Lung (tissue), 12 donors: ENCODE measurements at regions not wholly inside any gene's neighbourhood (a gene's known extent, or its start where the extent isn't known, plus 50 kb on each side); places are given as distances from the start of the nearest gene placed in this dataset. TPM values are rescaled to one million over a fixed set of nuclear protein-coding genes. Genes with fewer than 3 reads are reported as not detected.

Source experiments
- ATAC-seq: fragments of 200-7000 bp; cut with Tn5 transposase; one replicate; pipeline ENCODE4 v1.9.1; 2020; ENCODE audit warnings: moderate number of reproducible peaks; ENCODE audit not compliant: insufficient read depth, low FRiP score
- DNase-seq, 3 donors: peaks; one replicate each; pipeline ENCODE4 v3.0.0-alpha.2; 2013 to 2017
- H3K27ac ChIP-seq, 2 donors: one replicate each; pipeline ENCODE4 v1.5.1; 2013; ENCODE audit warnings: mild to moderate bottlenecking in 2 of 2, moderate library complexity in 2 of 2, control low read depth in 1 of 2, inconsistent platforms in 1 of 2, low read depth in 1 of 2, low read length in 1 of 2
- H3K27me3 ChIP-seq, 3 donors: one replicate each; pipeline ENCODE4 v1.5.1; 2013; ENCODE audit warnings: low read length in 2 of 3; ENCODE audit not compliant: control insufficient read depth in 3 of 3, insufficient read depth in 3 of 3
- H3K36me3 ChIP-seq, 4 donors: one replicate each; pipeline ENCODE4 v1.5.1; 2013; ENCODE audit warnings: low read length in 4 of 4, mild to moderate bottlenecking in 1 of 4, moderate library complexity in 1 of 4; ENCODE audit not compliant: control insufficient read depth in 4 of 4, insufficient read depth in 4 of 4
- H3K4me1 ChIP-seq, 5 donors: one replicate each; pipeline ENCODE4 v1.5.1; 2013; ENCODE audit warnings: low read length in 5 of 5, mild to moderate bottlenecking in 2 of 5, moderate library complexity in 1 of 5; ENCODE audit not compliant: control insufficient read depth in 5 of 5, insufficient read depth in 5 of 5
- H3K4me3 ChIP-seq: one replicate; pipeline ENCODE4 v1.5.1; 2013; ENCODE audit warnings: mild to moderate bottlenecking, control low read depth, moderate library complexity
- H3K9ac ChIP-seq, 2 donors: one replicate each; pipeline ENCODE4 v1.5.1; 2013; ENCODE audit warnings: low read length in 2 of 2, control low read depth in 1 of 2; ENCODE audit not compliant: insufficient read depth in 1 of 2
- H3K9me3 ChIP-seq, 4 donors: one replicate each; pipeline ENCODE4 v1.5.1; 2013; ENCODE audit warnings: low read length in 3 of 4, mild to moderate bottlenecking in 1 of 4, moderate library complexity in 1 of 4; ENCODE audit not compliant: control insufficient read depth in 4 of 4, insufficient read depth in 3 of 4
- CTCF ChIP-seq: IDR thresholded peaks from 2 replicates; pipeline ENCODE4 v1.5.1; 2012; ENCODE audit warnings: mild to moderate bottlenecking; ENCODE audit errors: control extremely low read depth, extremely low read depth
- WGBS, 2 donors: extraction: QIAGEN DNeasy Blood & Tissue Kit; methylation state at CpG; one replicate each; pipeline ENCODE4 v1.1.7; 2013; 5-methylcytosine and 5-hydroxymethylcytosine counted together
- small RNA-seq: library from RNA; depleted of rRNA; stranded (forward); fragments of <200 nt; gene quantifications from one replicate; pipeline ENCODE3, GENCODE V24; 2014; ENCODE audit warnings: low replicate concordance
- donor health status: control.
- donor health status: control.
- donor health status: Bipolar disorder and iron deficiency.
- donor health status: healthy.
- donor health status: DM: yes; HTN: yes; CAD: no.

DNA sequence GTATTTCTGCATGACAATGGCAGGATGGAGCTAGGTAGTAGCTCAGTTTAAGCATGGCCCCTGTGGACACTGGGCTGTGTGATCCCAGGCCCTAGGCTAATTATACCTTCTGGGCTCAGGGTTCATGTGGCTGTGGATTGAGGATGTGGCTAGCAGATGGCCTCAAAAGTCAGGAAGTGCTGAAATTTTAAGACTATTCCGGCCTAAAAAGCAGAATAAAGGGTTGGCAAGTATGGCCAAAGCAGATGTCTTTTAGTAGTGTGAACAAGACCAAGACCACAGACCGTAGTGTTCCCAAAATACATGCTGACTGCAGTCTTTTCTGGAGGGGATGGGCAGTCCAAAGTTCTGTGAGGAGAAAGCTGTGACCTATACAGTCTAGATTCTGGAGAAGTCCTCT lies 115.7 kb upstream of the RAG2 start:
- Histone ChIP-seq H3K27me3 (no peaks in the 10 kb centered on the region), H3K4me1 (peaks cover 0 to 7% (median 0%) of the 10 kb centered on the region in 5 donors), H3K9me3 (no peaks in the 10 kb centered on the region), H3K9ac (no peak overlapping the region), H3K36me3 (no peaks in the 10 kb centered on the region), H3K4me3 (no peak overlapping the region), H3K27ac (no peak overlapping the region)
- ATAC-seq (no peak), DNase-seq (no peak)
- no peak for TF ChIP-seq CTCF
- 25 to 73% methylated on average over 2 of the region's 2 CpGs for WGBS, 2 donors

GRCh38 chr11:36711104-36711825 lies 113.2 kb upstream of the RAG2 start:
- 74 to 84% methylated on average over 3 of the region's 3 CpGs for WGBS, 2 donors
- DNase-seq (no peak), ATAC-seq (no peak)
- H3K4me3 ChIP-seq, result no peak overlapping the region
- no peak for TF ChIP-seq CTCF
- H3K4me1 ChIP-seq, result peaks cover 0 to 1% (median 0%) of the 10 kb centered on the region in 5 donors
- H3K36me3 ChIP-seq, result no peaks in the 10 kb centered on the region
- H3K27me3 ChIP-seq, result no peaks in the 10 kb centered on the region
- no peak overlapping the region for H3K9ac ChIP-seq
- H3K9me3 ChIP-seq, result no peaks in the 10 kb centered on the region
- no peak overlapping the region for H3K27ac ChIP-seq

Small RNA genes lying in the stretch of these regions (small RNA-seq; reads per million reads assigned to genes)
- not detected for gene RF00322
- gene RNU6-99P, result not detected
